Stimulated activated CD4-positive, alpha-beta T cell treated with anti-CD3 and anti-CD28 coated beads, Interleukin-1b, Interleukin-23, amount 100 ng/mL, for 48 hours (primary cell): ENCODE measurements at regions not wholly inside any gene's neighbourhood (a gene's known extent, or its start where the extent isn't known, plus 50 kb on each side); places are given as distances from the start of the nearest gene placed in this dataset.

ENCODE experiments used
- DNase-seq: peaks from one replicate; pipeline ENCODE4 v3.0.0-alpha.2; 2020

- DNase-seq, result no peak
Measured at GRCh38 chr6:106035655-106036054, 50.5 kb upstream of the PRDM1 start.

DNA sequence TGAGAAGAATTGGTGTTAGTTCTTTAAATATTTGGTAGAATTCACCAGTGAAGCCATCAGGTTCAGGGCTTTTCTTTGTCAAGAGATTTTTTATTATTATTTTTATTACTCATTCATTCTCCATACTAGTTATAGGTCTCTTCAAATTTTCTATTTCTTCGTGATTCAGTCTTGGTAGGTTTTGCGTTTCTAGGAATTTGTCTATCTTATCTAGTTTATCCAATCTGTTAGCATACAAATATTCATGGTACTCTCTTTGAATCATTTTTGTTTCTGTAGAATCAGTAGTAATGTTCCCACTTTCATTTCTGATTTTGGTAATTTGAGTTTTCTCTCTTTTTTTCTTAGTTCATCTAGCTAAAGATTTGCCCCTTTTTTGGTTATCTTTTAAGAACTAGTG, 52.3 kb upstream of the PRDM1 start:
- DNase-seq, result no peak

GRCh38 chr6:106027758-106028157, 58.4 kb upstream of the PRDM1 start:
- no peak for DNase-seq

GRCh38 chr6:106026748-106027715, 59.1 kb upstream of the PRDM1 start:
- DNase-seq, result no peak

GRCh38 chr6:106025655-106026054, 60.5 kb upstream of the PRDM1 start:
- DNase-seq, result no peak

DNA sequence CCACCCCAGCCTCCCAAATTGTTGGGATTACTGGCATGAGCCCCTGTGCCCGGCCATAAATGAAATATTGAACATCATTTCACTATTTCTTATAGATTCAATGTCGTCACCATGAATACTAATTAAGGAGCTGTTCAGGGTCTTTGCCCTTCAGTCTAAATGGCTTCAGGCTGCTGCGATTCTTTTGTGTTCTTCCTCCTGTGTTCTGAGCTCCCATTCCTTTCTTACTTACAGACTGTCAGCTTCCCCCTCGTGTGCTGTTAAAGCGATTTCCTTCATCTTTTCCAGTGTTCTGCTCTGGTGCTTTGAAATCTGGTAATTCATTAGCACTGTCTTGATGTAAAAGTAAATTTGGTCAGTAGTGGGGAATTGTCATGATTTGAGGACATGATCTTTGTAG, 63.3 kb upstream of the PRDM1 start:
- no peak for DNase-seq

GRCh38 chr6:106017454-106017853, 68.7 kb upstream of the PRDM1 start:
- DNase-seq, result no peak

DNA sequence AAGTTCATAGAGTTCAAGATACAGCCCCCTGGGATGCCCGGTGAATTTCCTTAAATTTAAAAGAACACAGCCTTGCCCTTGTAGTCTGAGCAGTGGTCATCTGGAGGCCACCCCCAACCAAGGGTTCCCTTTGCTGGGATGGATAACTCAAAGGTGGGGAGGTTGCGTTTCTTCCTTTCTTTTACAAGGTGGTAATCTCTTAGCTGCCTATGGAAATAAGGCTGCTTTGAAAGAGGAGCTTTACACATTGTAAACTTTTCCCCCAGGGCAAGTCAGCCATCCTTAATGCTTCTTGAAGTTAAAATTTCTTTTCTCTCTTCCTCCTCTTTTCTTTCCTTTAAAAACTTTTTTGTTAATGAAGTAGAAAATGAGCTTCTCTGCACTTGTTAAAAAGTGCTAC, 71.2 kb upstream of the PRDM1 start:
- no peak for DNase-seq

GRCh38 chr6:106011476-106011875, 74.7 kb upstream of the PRDM1 start:
- DNase-seq, result no peak

- DNase-seq, result no peak
Measured at GRCh38 chr6:106005954-106006353, 80.2 kb upstream of the PRDM1 start.

DNA sequence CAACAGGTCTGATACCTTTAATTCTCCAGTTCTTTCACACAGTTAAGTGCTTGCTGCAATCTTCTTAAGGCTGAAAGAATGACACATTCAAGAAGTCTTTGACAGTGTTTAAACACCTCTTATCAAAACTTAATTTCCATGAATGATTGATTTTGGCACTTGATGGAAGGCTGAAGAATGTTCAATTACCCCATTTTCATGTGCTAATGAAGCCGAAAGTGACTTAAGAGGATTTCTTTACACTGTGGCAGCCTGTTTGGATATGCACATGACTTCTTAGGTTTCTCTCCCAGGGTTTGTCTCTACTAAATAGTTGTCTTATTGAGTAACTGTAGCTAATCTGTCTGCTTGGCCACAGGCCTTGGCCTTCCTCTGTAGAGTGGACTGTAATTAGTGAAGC, 81.1 kb upstream of the PRDM1 start:
- DNase-seq, result no peak

DNA sequence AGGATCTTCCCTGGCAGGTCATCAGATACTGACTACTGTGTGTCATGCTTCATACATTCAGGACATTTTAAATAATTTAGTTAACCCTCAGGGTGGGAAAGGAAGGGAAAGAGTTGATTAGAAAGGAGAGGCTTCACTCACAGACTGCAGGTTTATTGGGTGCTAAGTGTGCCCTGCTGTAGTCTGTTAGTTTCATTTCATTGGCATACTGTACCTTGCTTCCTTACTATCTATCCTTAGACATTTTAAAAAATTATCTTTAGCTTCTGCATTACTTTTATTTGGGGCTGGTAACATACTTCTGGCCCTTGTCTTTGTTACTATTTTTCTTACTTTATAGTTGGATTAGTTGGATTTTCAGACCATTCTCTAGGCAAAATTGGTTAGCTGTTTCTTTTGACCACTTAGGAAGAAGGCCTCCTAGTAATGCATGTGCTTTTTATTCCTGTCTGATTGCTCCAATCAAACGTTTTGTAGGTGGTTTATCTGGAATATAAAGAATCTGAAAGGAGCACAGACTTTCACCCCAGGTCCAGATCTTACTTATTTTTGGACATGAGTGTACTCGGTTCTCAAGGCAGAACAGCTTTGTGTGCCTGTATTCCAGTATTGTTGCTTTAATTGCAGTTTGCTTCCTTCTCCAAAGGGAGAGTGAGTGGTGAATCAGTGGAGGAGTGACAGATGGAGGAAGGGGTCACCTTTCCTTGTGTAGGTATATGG, 82.7 kb upstream of the PRDM1 start:
- DNase-seq, result no peak

GRCh38 chr6:106002005-106002404, 84.1 kb upstream of the PRDM1 start:
- DNase-seq, result no peak

- no peak for DNase-seq
Measured at GRCh38 chr6:106000935-106001334, 85.2 kb upstream of the PRDM1 start.

GRCh38 chr6:105997482-105997881, 88.7 kb upstream of the PRDM1 start:
- no peak for DNase-seq

DNA sequence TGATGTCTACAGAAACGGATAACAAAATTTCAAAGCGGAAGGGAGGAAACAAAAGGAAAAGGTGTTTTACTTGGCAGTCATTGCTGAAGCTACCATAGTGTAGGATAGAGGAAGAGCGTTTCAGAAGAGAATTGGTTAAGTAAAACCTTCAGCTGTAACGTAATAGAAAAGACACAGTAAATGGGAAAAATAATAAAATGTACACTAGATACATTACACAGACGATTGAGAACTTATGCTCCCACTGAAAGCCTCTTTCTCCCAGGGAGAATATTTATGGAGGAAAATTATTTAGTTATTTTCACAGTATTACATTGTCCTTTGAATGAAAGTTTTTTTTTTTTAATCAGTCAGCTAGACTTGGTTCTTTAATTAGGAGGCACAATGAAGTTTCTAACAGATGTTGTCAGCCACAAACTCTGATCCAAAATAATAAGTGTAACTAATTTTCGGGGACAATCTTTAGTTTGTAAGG, 90.7 kb upstream of the PRDM1 start:
- no peak for DNase-seq

DNA sequence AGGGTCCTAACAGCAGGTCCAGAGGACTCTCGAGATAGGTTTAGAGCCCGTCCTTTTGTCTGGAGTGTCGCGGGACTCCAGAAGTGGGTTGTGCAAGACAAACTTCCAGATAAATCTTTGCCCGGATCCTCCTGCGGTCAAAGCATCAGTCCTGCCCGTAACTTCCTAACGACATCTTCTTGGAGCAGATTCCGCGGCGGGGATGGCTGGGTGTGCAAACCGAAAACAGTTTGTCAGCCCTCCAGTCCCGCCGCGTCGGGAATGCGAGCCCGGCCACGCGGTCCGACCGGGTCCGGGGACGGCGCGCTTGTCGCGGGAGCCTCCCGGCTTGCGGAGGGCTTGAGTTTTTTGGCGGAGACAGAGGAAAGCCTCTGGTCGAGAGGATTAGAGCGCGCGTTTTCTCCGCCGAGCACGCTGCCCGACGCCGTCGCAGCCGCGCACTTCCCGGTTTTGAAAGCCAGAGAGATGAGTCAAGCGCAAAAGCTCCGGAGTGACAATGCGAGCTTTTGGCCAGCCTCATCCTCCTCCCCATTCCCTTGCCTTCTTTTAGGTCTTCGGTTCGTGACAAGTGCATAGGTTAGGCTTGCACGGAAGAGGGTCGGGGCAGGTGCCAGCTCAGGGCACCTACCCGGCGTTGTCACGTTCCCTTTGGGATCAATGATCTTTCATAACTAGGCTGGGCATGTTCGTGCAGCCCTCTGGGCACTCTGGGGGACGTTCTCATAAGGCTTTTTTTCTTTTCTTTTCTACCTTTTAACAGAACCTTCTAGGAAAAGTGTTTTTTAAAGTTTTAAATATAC, 91.3 kb upstream of the PRDM1 start:
- peak; percentile 50 for DNase-seq

DNA sequence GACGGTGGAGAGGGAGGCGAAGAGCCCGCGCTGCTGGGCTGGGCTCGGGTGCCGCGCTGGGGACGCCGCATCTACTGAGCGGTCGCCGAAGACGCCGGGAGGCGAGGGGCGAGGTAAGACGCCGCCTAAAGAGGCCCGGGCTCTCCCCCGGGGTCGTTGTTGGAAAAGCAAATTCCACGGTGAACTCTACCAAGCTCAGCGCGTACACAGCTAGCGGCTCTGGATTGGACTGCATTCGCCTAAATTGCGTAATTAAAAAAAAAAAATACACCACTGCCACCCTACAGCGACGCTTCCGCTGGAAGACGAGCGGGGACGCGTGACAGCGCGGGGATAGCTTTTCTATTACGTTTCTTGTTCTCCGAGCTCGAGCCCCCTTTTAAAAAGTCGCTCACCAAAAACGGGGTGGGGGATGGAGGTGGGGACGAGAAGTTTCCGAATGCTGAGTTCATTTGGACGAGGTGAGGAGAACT, 92.0 kb upstream of the PRDM1 start:
- DNase-seq, result peak; percentile 32

GRCh38 chr6:105993341-105994117, 92.6 kb upstream of the PRDM1 start:
- DNase-seq, result no peak

DNA sequence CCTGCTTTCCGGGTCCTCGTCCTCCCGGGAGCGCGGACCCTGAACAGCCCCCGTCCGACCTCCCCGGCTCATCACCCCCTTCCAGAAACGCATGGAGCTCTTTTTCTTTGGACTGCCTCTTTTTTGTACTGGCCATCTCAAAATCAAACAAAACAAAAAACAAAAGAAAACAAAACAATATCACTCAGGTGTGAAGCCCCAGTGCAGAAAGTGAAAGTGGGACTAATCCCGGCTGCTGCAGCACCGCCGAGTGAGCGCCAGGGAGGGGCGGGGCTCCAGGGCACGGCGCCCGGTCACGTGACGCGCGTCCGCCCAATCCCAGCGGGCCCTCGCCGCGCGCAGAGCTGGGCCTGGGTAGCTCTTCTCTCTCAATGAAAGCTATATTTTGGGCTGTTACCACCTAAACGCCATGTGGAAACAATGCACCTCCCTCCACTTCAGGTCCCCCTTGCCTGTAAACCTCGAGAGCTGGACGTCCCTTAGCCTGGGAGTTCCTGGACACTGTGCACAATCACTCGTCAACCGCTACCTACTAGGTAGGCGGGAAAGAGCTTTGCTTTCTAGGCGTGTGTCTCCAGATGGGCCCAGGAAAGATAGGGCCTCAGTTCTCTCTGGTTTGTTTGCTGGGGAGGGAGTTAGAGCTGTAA, 93.7 kb upstream of the PRDM1 start:
- DNase-seq, result peak; percentile 84

DNA sequence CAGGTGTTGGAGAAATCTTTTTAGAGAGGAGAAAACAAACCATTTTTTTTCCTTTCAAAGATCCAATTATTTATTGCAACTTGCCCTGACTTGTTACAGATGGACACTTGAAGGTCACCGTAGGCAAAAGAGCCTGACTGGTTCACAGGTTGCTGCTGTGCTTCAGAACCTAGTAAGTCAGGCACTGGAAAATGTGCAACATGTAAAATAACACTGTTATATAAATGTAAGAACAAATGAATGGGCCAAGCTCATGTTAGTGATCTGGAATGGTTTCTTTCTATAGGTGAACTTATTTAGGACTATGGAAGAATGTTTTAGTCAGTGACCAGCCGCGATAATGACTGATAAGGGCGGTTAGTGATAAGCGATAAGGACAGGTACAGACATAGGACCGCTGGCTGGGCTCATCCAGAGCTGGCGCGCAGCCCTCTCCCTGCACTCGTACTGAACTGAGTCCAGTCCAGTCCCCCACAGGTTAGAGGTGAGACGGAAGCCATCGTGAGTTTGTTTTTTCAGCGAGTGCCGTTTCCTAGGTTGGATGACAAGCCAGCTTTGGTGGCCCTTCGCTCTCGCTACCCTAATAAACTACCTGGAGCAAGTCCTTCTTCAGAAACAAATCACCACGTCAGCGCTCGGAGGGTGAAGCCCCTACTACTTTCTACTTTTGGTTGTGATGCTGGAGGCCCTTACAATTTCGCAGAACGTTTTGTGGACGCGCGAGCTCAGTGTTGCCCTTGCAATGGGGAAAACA, 94.4 kb upstream of the PRDM1 start:
- peak; percentile 22 for DNase-seq
